ENCODE measurements at regions not wholly inside any gene's neighbourhood (a gene's known extent, or its start where the extent isn't known, plus 50 kb on each side); places are given as distances from the start of the nearest gene placed in this dataset.

DNA sequence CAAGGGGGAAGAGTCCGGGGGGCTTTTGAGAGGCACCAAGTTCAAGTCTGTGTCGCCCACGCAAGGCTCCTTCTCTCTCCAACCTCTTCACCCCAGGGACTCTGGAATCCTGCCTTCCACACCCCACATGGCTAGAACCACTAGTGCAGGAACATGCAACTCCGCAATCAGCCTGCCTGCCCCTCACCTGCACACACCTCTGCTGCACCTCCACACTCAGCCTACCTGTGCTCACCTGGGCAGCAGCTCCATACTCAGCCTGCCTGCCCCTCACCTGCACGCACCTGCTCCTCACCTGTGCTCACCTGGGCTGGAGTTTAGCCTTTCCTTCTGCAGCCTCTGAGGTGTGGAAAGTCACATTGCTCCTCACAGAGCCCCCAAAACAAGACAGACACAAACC lies 277.4 kb downstream of the NDUFA10 start:
- no peak overlapping the region for H3K27ac ChIP-seq (ENCODE audit: low read depth, low read length, poor library complexity, severe bottlenecking)
- H3K4me1 ChIP-seq (ENCODE audit: insufficient read depth, low read length, severe bottlenecking), result no peaks in the 10 kb centered on the region
- no peaks in the 10 kb centered on the region for H3K9me2 ChIP-seq (ENCODE audit: low read depth, low read length)
- no peaks in the 10 kb centered on the region for H3F3A ChIP-seq (ENCODE audit: insufficient read depth, low read length)
- H3K36me3 ChIP-seq (ENCODE audit: insufficient read depth, low read length), result no peaks in the 10 kb centered on the region
- H3K9me3 ChIP-seq (ENCODE audit: low read length), result no peaks in the 10 kb centered on the region
- no peak overlapping the region for H3K4me3 ChIP-seq (ENCODE audit: low read depth, low read length, poor library complexity, severe bottlenecking)
- H3K4me2 ChIP-seq (ENCODE audit: low read length), result no peak overlapping the region
- TF ChIP-seq CTCF (IDR thresholded peaks at IDR 0.05; ENCODE audit: low read length) (no peak), EZH2 (IDR thresholded peaks at IDR 0.05; ENCODE audit: borderline replicate concordance, low read length) (no peak)
- H3K27me3 ChIP-seq (ENCODE audit: insufficient read depth, low read length), result no peaks in the 10 kb centered on the region
- no peak overlapping the region for H2AFZ ChIP-seq (ENCODE audit: low read length)
- H3K79me2 ChIP-seq (ENCODE audit: insufficient read depth, low read length), result no peaks in the 10 kb centered on the region
- H4K20me1 ChIP-seq (ENCODE audit: insufficient read depth, low read length), result no peaks in the 10 kb centered on the region
- H3K9ac ChIP-seq (ENCODE audit: low read length), result no peak overlapping the region

DNA sequence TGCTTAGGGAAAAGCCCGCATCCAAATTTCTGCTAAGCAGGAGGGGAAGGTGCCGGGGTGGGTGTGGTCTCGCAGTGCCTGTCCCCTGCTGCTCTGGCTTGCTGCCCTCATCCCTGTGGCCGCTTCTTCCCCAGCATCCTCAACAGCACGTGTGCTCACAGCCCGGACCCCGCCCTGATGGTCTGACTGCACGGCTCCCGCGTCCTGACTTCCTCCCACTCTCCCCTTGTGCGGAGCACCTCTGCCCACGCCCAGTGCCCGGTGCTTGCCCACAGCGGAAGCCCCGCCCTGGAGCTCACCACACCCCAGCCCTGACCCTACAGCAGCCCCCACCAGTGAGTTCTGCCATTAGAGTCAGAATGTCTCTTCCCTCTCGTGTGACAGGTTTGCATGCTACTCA lies 277.9 kb downstream of the NDUFA10 start:
- no peaks in the 10 kb centered on the region for H3K27me3 ChIP-seq (ENCODE audit: insufficient read depth, low read length)
- no peak overlapping the region for H3K27ac ChIP-seq (ENCODE audit: low read depth, low read length, poor library complexity, severe bottlenecking)
- H3K9me3 ChIP-seq (ENCODE audit: low read length), result no peaks in the 10 kb centered on the region
- H3K4me3 ChIP-seq (ENCODE audit: low read depth, low read length, poor library complexity, severe bottlenecking), result no peak overlapping the region
- H4K20me1 ChIP-seq (ENCODE audit: insufficient read depth, low read length), result no peaks in the 10 kb centered on the region
- no peaks in the 10 kb centered on the region for H3K36me3 ChIP-seq (ENCODE audit: insufficient read depth, low read length)
- no peaks in the 10 kb centered on the region for H3K79me2 ChIP-seq (ENCODE audit: insufficient read depth, low read length)
- no peaks in the 10 kb centered on the region for H3K4me1 ChIP-seq (ENCODE audit: insufficient read depth, low read length, severe bottlenecking)
- H3K4me2 ChIP-seq (ENCODE audit: low read length), result no peak overlapping the region
- H3K9ac ChIP-seq (ENCODE audit: low read length), result no peak overlapping the region
- no peaks in the 10 kb centered on the region for H3K9me2 ChIP-seq (ENCODE audit: low read depth, low read length)
- TF ChIP-seq CTCF (IDR thresholded peaks at IDR 0.05; ENCODE audit: low read length) (no peak), EZH2 (IDR thresholded peaks at IDR 0.05; ENCODE audit: borderline replicate concordance, low read length) (no peak)
- no peak overlapping the region for H2AFZ ChIP-seq (ENCODE audit: low read length)
- H3F3A ChIP-seq (ENCODE audit: insufficient read depth, low read length), result no peaks in the 10 kb centered on the region

DNA sequence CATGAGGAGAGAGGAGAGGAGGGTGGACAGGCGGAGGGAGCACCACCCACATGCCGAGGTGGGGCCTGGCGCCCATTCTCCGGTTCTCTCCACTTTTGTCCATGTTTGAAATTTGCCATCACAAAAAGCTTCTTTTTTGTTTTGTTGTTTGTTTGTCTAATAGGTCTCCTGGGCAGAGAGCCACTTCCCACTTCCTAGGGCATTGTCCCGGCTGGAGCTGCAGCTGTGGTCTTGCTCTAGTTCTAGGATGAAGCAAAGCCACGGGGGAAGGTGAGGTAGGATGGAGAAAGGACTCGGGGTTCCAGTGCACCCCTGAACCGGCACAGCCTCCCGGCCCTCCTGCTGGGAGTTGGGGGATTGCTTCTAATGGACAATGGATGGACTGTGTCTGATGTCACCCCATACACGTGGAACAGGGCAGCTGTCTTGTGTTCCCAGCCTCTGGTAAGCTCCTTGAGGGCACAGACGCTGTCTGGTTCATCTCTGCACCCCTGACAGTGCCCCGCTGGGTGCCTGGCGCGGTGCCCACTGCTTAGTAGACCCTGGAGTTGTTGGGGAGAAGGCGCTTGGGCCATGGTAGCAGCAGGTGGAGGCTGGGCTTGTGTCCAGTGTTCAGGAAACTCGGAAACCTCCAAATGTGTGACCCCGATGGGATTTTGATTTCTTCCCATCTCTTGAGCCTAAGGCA lies 278.4 kb downstream of the NDUFA10 start:
- TF ChIP-seq EZH2 (IDR thresholded peaks at IDR 0.05; ENCODE audit: borderline replicate concordance, low read length), result no peak
- H3K4me2 ChIP-seq (ENCODE audit: low read length), result no peak overlapping the region
- no peak overlapping the region for H3K27ac ChIP-seq (ENCODE audit: low read depth, low read length, poor library complexity, severe bottlenecking)
- H3K79me2 ChIP-seq (ENCODE audit: insufficient read depth, low read length), result no peaks in the 10 kb centered on the region
- H3F3A ChIP-seq (ENCODE audit: insufficient read depth, low read length), result no peaks in the 10 kb centered on the region
- no peak overlapping the region for H3K9ac ChIP-seq (ENCODE audit: low read length)
- H3K9me3 ChIP-seq (ENCODE audit: low read length), result no peaks in the 10 kb centered on the region
- no peaks in the 10 kb centered on the region for H3K36me3 ChIP-seq (ENCODE audit: insufficient read depth, low read length)
- H3K4me3 ChIP-seq (ENCODE audit: low read depth, low read length, poor library complexity, severe bottlenecking), result no peak overlapping the region
- no peaks in the 10 kb centered on the region for H3K4me1 ChIP-seq (ENCODE audit: insufficient read depth, low read length, severe bottlenecking)
- H2AFZ ChIP-seq (ENCODE audit: low read length), result no peak overlapping the region
- H3K9me2 ChIP-seq (ENCODE audit: low read depth, low read length), result no peaks in the 10 kb centered on the region
- H3K27me3 ChIP-seq (ENCODE audit: insufficient read depth, low read length), result no peaks in the 10 kb centered on the region
- no peaks in the 10 kb centered on the region for H4K20me1 ChIP-seq (ENCODE audit: insufficient read depth, low read length)

Data from OCI-LY1 (cell line).